Islet of Langerhans (tissue), 1 donor: ENCODE measurements at regions not wholly inside any gene's neighbourhood (a gene's known extent, or its start where the extent isn't known, plus 50 kb on each side); places are given as distances from the start of the nearest gene placed in this dataset.
A peak's percentile ranks its signal among the peaks of the same experiment; 100 is the strongest.
"Not testable (repeated sequence)": the region's sequence is repeated elsewhere in the genome, so short reads cannot be mapped to it uniquely, and the experiment has no call there.

Experiments
- FAIRE-seq: peaks from one replicate; lab custom pipeline; 2011; peaks lifted over from hg19 to GRCh38; lab: Jason Lieb, UNC

GRCh38 chrY:13756615-13757014 is 52.9 kb downstream of the TMSB4Y start:
- no peak for FAIRE-seq

GRCh38 chrY:13766040-13766439 is 62.3 kb downstream of the TMSB4Y start:
- no peak for FAIRE-seq

GRCh38 chrY:13790108-13790793 is 86.6 kb downstream of the TMSB4Y start:
- FAIRE-seq, result no peak

GRCh38 chrY:13795067-13795466 is 91.4 kb downstream of the TMSB4Y start:
- no peak for FAIRE-seq

GRCh38 chrY:13802828-13803227 is 99.1 kb downstream of the TMSB4Y start:
- FAIRE-seq, result peak; percentile 91

GRCh38 chrY:13803424-13803823 is 99.7 kb downstream of the TMSB4Y start:
- FAIRE-seq, result no peak

GRCh38 chrY:13804124-13805056 is 100.7 kb downstream of the TMSB4Y start:
- FAIRE-seq, result no peak

GRCh38 chrY:13805057-13805735 is 101.5 kb downstream of the TMSB4Y start:
- FAIRE-seq, result no peak

- no peak for FAIRE-seq
Observed at GRCh38 chrY:13805736-13806067, 102.0 kb downstream of the TMSB4Y start.

GRCh38 chrY:13830089-13830488 is 126.4 kb downstream of the TMSB4Y start:
- no peak for FAIRE-seq

- FAIRE-seq, result no peak
Observed at GRCh38 chrY:13844411-13844810, 140.7 kb downstream of the TMSB4Y start.

GRCh38 chrY:13845276-13845675 is 141.0 kb downstream of the VCY start:
- FAIRE-seq, result peak; percentile 36

- FAIRE-seq, result no peak
Observed at GRCh38 chrY:13869611-13870010, 116.7 kb downstream of the VCY start.

GRCh38 chrY:13871426-13871825 is 114.8 kb downstream of the VCY start:
- no peak for FAIRE-seq

- no peak for FAIRE-seq
Observed at GRCh38 chrY:13872696-13873095, 113.6 kb downstream of the VCY start.

GRCh38 chrY:13878506-13878905 is 107.8 kb downstream of the VCY start:
- FAIRE-seq, result no peak

- FAIRE-seq, result no peak
Observed at GRCh38 chrY:13881096-13881495, 105.2 kb downstream of the VCY start.

- peak; percentile 83 for FAIRE-seq
Observed at GRCh38 chrY:13882829-13883228, 103.4 kb downstream of the VCY start.

GRCh38 chrY:13894028-13894427 is 92.2 kb downstream of the VCY start:
- FAIRE-seq, result not testable (repeated sequence)

- no peak for FAIRE-seq
Observed at GRCh38 chrY:13907736-13908135, 78.5 kb downstream of the VCY start.

- FAIRE-seq, result not testable (repeated sequence)
Observed at GRCh38 chrY:13930436-13930835, 55.8 kb downstream of the VCY start.
